B cell (primary cell): ENCODE measurements at regions not wholly inside any gene's neighbourhood (a gene's known extent, or its start where the extent isn't known, plus 50 kb on each side); places are given as distances from the start of the nearest gene placed in this dataset.
A peak's percentile ranks its signal among the peaks of the same experiment; 100 is the strongest.

Source experiments
- ATAC-seq: fragments of 200-7000 bp; cut with Tn5 transposase; one replicate; pipeline ENCODE4 v1.10.0; 2021; ENCODE audit warnings: low read depth, mild to moderate bottlenecking, moderate number of reproducible peaks, moderate library complexity
- CTCF ChIA-PET: fragments of 350-600 bp; sonication (Branson Sonifier 250); formaldehyde crosslinking; loops from one replicate; lab custom pipeline; 2021; ENCODE audit warnings: antibody characterized with exemption, inconsistent platforms; lab: Charles Lee
- POLR2A ChIA-PET: fragments of 350-600 bp; sonication (Branson Sonifier 250); formaldehyde crosslinking; loops from one replicate; lab custom pipeline; 2021; ENCODE audit warnings: antibody characterized with exemption; lab: Charles Lee
- DNase-seq: peaks from one replicate; pipeline ENCODE4 v3.0.0; 2013
- H2AFZ ChIP-seq: 2 replicates; pipeline ENCODE4 v1.6.1; 2012; ENCODE audit warnings: mild to moderate bottlenecking, low read depth, low read length; ENCODE audit not compliant: insufficient read depth, poor library complexity, severe bottlenecking
- H3K27ac ChIP-seq, 2 donors: 1 replicate in 1 of 2; 2 replicates in 1 of 2; pipeline ENCODE4 v1.5.1; 2012 to 2013; ENCODE audit warnings: low read length in 2 of 2, mild to moderate bottlenecking in 2 of 2, moderate library complexity in 1 of 2
- H3K27me3 ChIP-seq, 4 experiments: fragments of 200-600 bp in 1 of 4; sonication (generic) in 1 of 4; replicated peaks in 1 of 4; 1 replicate in 2 of 4; 2 replicates in 2 of 4; pipeline versions ENCODE4 v1.6.1 to v1.7.0; 2013 to 2016; ENCODE audit warnings: low read length in 3 of 4, mild to moderate bottlenecking in 2 of 4, mixed read lengths in 1 of 4, moderate library complexity in 1 of 4; ENCODE audit not compliant: insufficient read depth in 4 of 4, control insufficient read depth in 3 of 4; ENCODE audit errors: control extremely low read depth in 1 of 4
- H3K36me3 ChIP-seq, 2 experiments: replicated peaks in 1 of 2; 1 replicate in 1 of 2; 2 replicates in 1 of 2; pipeline versions ENCODE4 v1.6.1 to v1.7.1; 2013; ENCODE audit warnings: low read length in 1 of 2; ENCODE audit not compliant: insufficient read depth in 2 of 2, control insufficient read depth in 1 of 2; ENCODE audit errors: control extremely low read depth in 1 of 2, extremely low read depth in 1 of 2
- H3K4me1 ChIP-seq, 2 donors: fragments of 200-600 bp in 1 of 2; sonication (generic) in 1 of 2; 1 replicate in 1 of 2; 2 replicates in 1 of 2; pipeline versions ENCODE4 v1.5.1 to v1.6.1; 2013 to 2017; ENCODE audit warnings: low read length in 2 of 2; ENCODE audit not compliant: control insufficient read depth in 2 of 2, insufficient read depth in 2 of 2
- H3K4me2 ChIP-seq: replicated peaks from 2 replicates; pipeline ENCODE3; 2012; ENCODE audit warnings: mild to moderate bottlenecking, low read depth, low read length; ENCODE audit not compliant: poor library complexity, severe bottlenecking
- H3K4me3 ChIP-seq, 5 experiments: fragments of 200-600 bp in 1 of 5; sonication (generic) in 1 of 5; 1 replicate in 3 of 5; 2 replicates in 2 of 5; pipeline versions ENCODE4 v1.5.1 to v1.7.0; 2011 to 2016; ENCODE audit warnings: low read length in 4 of 5, mild to moderate bottlenecking in 4 of 5, low read depth in 2 of 5, control low read depth in 1 of 5, moderate library complexity in 1 of 5; ENCODE audit not compliant: insufficient read depth in 1 of 5; ENCODE audit errors: control extremely low read depth in 1 of 5, extremely low read depth in 1 of 5
- H3K79me2 ChIP-seq: fragments of 200-600 bp; sonication (generic); one replicate; pipeline ENCODE4 v1.6.0; 2016; ENCODE audit warnings: low read length; ENCODE audit not compliant: control insufficient read depth, insufficient read depth
- H3K9ac ChIP-seq: fragments of 200-600 bp; sonication (generic); 2 replicates; pipeline ENCODE4 v1.6.1; 2017; ENCODE audit warnings: mild to moderate bottlenecking, low read length, moderate library complexity
- H3K9me3 ChIP-seq, 3 donors: one replicate each; pipeline versions ENCODE4 v1.6.1 to v1.7.1; 2013; ENCODE audit warnings: low read length in 2 of 3; ENCODE audit not compliant: control insufficient read depth in 2 of 3, insufficient read depth in 1 of 3; ENCODE audit errors: control extremely low read depth in 1 of 3
- H4K20me1 ChIP-seq: 2 replicates; pipeline ENCODE4 v1.6.0; 2012; ENCODE audit warnings: mild to moderate bottlenecking, low read length; ENCODE audit not compliant: insufficient read depth, control insufficient read depth, poor library complexity, severe bottlenecking
- H3K27ac Mint-ChIP-seq: one replicate; pipeline ENCODE4 v1.8.0; 2021; ENCODE audit warnings: mixed read lengths
- H3K27me3 Mint-ChIP-seq: one replicate; pipeline ENCODE4 v1.8.0; 2021; ENCODE audit warnings: mixed read lengths
- H3K4me1 Mint-ChIP-seq: one replicate; pipeline ENCODE4 v1.8.0; 2021; ENCODE audit warnings: mixed read lengths
- H3K4me3 Mint-ChIP-seq: one replicate; pipeline ENCODE4 v1.8.0; 2021; ENCODE audit warnings: mixed read lengths
- H3K9me3 Mint-ChIP-seq: one replicate; pipeline ENCODE4 v1.8.0; 2022; ENCODE audit warnings: mixed read lengths; ENCODE audit not compliant: insufficient read depth
- CTCF ChIP-seq: fragments of 200-600 bp; IDR thresholded peaks from one replicate; pipeline ENCODE4 v1.8.0; 2022; ENCODE audit warnings: antibody characterized with exemption, mild to moderate bottlenecking
- EZH2 ChIP-seq: IDR thresholded peaks from 2 replicates; pipeline ENCODE4 v1.6.1; 2012; ENCODE audit warnings: borderline replicate concordance, low read depth, mild to moderate bottlenecking, moderate library complexity, low read length; ENCODE audit not compliant: insufficient read depth, poor library complexity, severe bottlenecking
- WGBS: methylation state at CpG from one replicate; pipeline ENCODE4 v1.1.5; 2013; ENCODE audit warnings: missing lambda C conversion rate; ENCODE audit not compliant: insufficient coverage; 5-methylcytosine and 5-hydroxymethylcytosine counted together
- intact Hi-C: fragments of 100-400 bp; cut with micrococcal nuclease; formaldehyde crosslinking; loops from one replicate; pipeline ENCODE4 v1.10.0; 2022

GRCh38 chr5:173819521-173819920 lies 68.6 kb upstream of the CPEB4 start:
- Histone ChIP-seq H3K36me3 (no peaks in the 10 kb centered on the region), H3K27me3 (no peaks in the 10 kb centered on the region), H3K4me2 (peak overlapping the region; percentile 3), H3K79me2 (no peaks in the 10 kb centered on the region), H2AFZ (no peak overlapping the region), H3K9ac (no peak overlapping the region), H3K9me3 (peaks cover 2 to 25% (median 12%) of the 10 kb centered on the region in 3 donors), H3K4me1 (peaks cover 75 to 82% of the 10 kb centered on the region in 2 donors), H4K20me1 (no peaks in the 10 kb centered on the region), H3K27ac (peak overlapping the region; percentile 81 to 91), H3K4me3 (no peak overlapping the region)
- peak overlapping the region; percentile 14 for H3K4me3 Mint-ChIP-seq
- TF ChIP-seq CTCF (no peak), EZH2 (no peak)
- H3K27me3 Mint-ChIP-seq, result no peaks in the 10 kb centered on the region
- H3K27ac Mint-ChIP-seq, result peak overlapping the region; percentile 38
- H3K4me1 Mint-ChIP-seq, result peaks cover 85% of the 10 kb centered on the region
- no CpG with 5 or more reads among the region's 3 CpGs for WGBS
- ATAC-seq (no peak), DNase-seq (peak; percentile 22)
- H3K9me3 Mint-ChIP-seq, result peaks cover 7% of the 10 kb centered on the region
- ChIA-PET POLR2A (interaction anchor here (0.9 kb wide), 1 partner anchor 68 kb away, joined by 3 read pairs; the partner anchor contains the start of gene CPEB4), CTCF (interaction anchor here (0.8 to 1.1 kb wide), 2 partner anchors 16 to 106 kb away, joined by 3 read pairs; no protein-coding TSS in a partner anchor)
- intact Hi-C loops, result no loop called here

GRCh38 chr5:173823274-173823644 lies 64.9 kb upstream of the CPEB4 start:
- Mint-ChIP-seq H3K4me3 (peak overlapping the region; percentile 16), H3K27ac (peak overlapping the region; percentile 46), H3K9me3 (peaks cover 7% of the 10 kb centered on the region), H3K4me1 (peaks cover 77% of the 10 kb centered on the region), H3K27me3 (no peaks in the 10 kb centered on the region)
- H4K20me1 ChIP-seq, result no peaks in the 10 kb centered on the region
- peak overlapping the region; percentile 20 for H3K4me2 ChIP-seq
- no peak for ATAC-seq
- ChIA-PET CTCF (interaction anchor here (0.7 to 3.9 kb wide), 3 partner anchors 37 to 190 kb away, joined by 3 to 20 read pairs (median 18); no protein-coding TSS in a partner anchor), POLR2A (interaction anchor here (0.6 to 1.2 kb wide), 5 partner anchors 46 to 116 kb away, joined by 3 to 6 read pairs (median 4); no protein-coding TSS in a partner anchor)
- peaks cover 2 to 27% (median 16%) of the 10 kb centered on the region in 3 donors for H3K9me3 ChIP-seq
- no peak for DNase-seq
- intact Hi-C loops, result loop anchor here (5.0 kb wide), 2 partner anchors 81 to 131 kb away; no protein-coding TSS in a partner anchor
- no peaks in the 10 kb centered on the region for H3K27me3 ChIP-seq
- H3K27ac ChIP-seq, result peak overlapping the region in 1 of 2 donors; percentile 55
- no peaks in the 10 kb centered on the region for H3K79me2 ChIP-seq
- H2AFZ ChIP-seq, result no peak overlapping the region
- no peak overlapping the region for H3K9ac ChIP-seq
- TF ChIP-seq CTCF (no peak), EZH2 (no peak)
- H3K36me3 ChIP-seq, result no peaks in the 10 kb centered on the region
- peaks cover 73 to 79% of the 10 kb centered on the region in 2 donors for H3K4me1 ChIP-seq
- no peak overlapping the region for H3K4me3 ChIP-seq
